ENCODE measurements at regions not wholly inside any gene's neighbourhood (a gene's known extent, or its start where the extent isn't known, plus 50 kb on each side); places are given as distances from the start of the nearest gene placed in this dataset.
"Not testable (repeated sequence)": the region's sequence is repeated elsewhere in the genome, so short reads cannot be mapped to it uniquely, and the experiment has no call there.

DNA sequence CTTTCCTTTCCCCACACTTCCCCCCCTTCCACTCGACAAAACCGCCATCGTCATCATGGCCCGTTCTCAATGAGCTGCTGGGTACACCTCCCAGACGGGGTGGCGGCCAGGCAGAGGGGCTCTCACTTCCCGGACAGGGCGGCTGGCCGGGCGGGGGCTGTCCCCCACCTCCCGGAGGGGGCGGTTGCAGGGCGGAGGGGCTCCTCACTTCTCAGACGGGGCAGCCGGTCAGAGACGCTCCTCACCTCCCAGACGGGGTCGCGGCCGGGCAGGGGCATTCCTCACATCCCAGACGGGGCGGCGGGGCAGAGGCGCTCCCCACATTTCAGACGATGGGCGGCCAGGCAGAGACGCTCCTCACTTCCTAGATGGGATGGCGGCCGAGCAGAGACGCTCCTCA is 74.2 kb upstream of the OSTN start:
- TF ChIP-seq, protein P1, sequence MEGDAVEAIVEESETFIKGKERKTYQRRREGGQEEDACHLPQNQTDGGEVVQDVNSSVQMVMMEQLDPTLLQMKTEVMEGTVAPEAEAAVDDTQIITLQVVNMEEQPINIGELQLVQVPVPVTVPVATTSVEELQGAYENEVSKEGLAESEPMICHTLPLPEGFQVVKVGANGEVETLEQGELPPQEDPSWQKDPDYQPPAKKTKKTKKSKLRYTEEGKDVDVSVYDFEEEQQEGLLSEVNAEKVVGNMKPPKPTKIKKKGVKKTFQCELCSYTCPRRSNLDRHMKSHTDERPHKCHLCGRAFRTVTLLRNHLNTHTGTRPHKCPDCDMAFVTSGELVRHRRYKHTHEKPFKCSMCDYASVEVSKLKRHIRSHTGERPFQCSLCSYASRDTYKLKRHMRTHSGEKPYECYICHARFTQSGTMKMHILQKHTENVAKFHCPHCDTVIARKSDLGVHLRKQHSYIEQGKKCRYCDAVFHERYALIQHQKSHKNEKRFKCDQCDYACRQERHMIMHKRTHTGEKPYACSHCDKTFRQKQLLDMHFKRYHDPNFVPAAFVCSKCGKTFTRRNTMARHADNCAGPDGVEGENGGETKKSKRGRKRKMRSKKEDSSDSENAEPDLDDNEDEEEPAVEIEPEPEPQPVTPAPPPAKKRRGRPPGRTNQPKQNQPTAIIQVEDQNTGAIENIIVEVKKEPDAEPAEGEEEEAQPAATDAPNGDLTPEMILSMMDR (IDR thresholded peaks at IDR 0.05): not testable (repeated sequence)
- TF ChIP-seq ZFX (IDR thresholded peaks at IDR 0.05; ENCODE audit: borderline replicate concordance): not testable (repeated sequence)
